PFSK-1 (cell line): ENCODE measurements at regions not wholly inside any gene's neighbourhood (a gene's known extent, or its start where the extent isn't known, plus 50 kb on each side); places are given as distances from the start of the nearest gene placed in this dataset.

Source experiments
- POLR2AphosphoS5 ChIP-seq: IDR thresholded peaks from 2 replicates; pipeline ENCODE4 v1.6.1; 2012; ENCODE audit warnings: low read depth, mild to moderate bottlenecking, control low read depth, low read length, moderate library complexity
- TAF1 ChIP-seq: IDR thresholded peaks from 2 replicates; pipeline ENCODE4 v1.6.1; 2012; ENCODE audit warnings: low read length, control low read depth, borderline replicate concordance; ENCODE audit not compliant: insufficient read depth
- TF ChIP-seq, protein P1 (sequence below), 2 experiments: IDR thresholded peaks; 2 replicates each; pipeline versions ENCODE4 v1.6.1 to v1.8.0; 2011 to 2012; ENCODE audit warnings: low read depth in 2 of 2, low read length in 2 of 2, control low read depth in 1 of 2, inconsistent platforms in 1 of 2, mild to moderate bottlenecking in 1 of 2, moderate library complexity in 1 of 2; ENCODE audit not compliant: insufficient read depth in 1 of 2

DNA sequence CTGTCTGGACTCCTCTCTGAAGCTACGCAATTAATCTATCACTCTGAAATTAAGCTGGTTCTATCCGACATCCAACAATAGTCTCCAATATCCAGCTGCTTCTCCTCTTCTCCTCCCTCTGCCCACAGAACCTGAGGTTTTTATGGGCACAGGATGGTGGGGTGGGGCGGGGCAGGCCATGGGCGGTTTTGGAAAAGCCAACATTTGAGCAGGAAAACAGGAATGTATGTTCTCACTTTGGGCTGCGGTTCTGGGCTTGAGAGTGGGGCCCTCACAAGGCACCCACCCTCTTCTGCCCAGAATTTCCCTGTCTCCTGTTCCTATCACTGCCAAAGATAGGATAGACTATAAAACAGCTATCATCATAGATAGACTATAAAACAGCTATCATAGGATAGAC lies 1144.2 kb downstream of the EPHA7 start:
- TF ChIP-seq, protein P1, sequence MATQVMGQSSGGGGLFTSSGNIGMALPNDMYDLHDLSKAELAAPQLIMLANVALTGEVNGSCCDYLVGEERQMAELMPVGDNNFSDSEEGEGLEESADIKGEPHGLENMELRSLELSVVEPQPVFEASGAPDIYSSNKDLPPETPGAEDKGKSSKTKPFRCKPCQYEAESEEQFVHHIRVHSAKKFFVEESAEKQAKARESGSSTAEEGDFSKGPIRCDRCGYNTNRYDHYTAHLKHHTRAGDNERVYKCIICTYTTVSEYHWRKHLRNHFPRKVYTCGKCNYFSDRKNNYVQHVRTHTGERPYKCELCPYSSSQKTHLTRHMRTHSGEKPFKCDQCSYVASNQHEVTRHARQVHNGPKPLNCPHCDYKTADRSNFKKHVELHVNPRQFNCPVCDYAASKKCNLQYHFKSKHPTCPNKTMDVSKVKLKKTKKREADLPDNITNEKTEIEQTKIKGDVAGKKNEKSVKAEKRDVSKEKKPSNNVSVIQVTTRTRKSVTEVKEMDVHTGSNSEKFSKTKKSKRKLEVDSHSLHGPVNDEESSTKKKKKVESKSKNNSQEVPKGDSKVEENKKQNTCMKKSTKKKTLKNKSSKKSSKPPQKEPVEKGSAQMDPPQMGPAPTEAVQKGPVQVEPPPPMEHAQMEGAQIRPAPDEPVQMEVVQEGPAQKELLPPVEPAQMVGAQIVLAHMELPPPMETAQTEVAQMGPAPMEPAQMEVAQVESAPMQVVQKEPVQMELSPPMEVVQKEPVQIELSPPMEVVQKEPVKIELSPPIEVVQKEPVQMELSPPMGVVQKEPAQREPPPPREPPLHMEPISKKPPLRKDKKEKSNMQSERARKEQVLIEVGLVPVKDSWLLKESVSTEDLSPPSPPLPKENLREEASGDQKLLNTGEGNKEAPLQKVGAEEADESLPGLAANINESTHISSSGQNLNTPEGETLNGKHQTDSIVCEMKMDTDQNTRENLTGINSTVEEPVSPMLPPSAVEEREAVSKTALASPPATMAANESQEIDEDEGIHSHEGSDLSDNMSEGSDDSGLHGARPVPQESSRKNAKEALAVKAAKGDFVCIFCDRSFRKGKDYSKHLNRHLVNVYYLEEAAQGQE (IDR thresholded peaks at IDR 0.05; ENCODE audit: insufficient read depth in 1 of 2, low read depth in 2 of 2, low read length in 2 of 2): no peak
- TF ChIP-seq TAF1: no peak
- TF ChIP-seq POLR2AphosphoS5: no peak
